GM21360 (cell line): ENCODE measurements at regions not wholly inside any gene's neighbourhood (a gene's known extent, or its start where the extent isn't known, plus 50 kb on each side); places are given as distances from the start of the nearest gene placed in this dataset.
"Not testable (repeated sequence)": the region's sequence is repeated elsewhere in the genome, so short reads cannot be mapped to it uniquely, and the experiment has no call there.

Experiments used
- ATAC-seq: cut with Tn5 transposase; IDR thresholded peaks from one replicate; pipeline ENCODE4 v1.9.1; 2021; ENCODE audit warnings: mild to moderate bottlenecking, moderate library complexity; ENCODE audit not compliant: unreplicated experiment

- no peak for ATAC-seq
Measured at GRCh38 chr13:80835902-80836301, 495.0 kb upstream of the SPRY2 start.

GRCh38 chr13:80830431-80830830 lies 489.5 kb upstream of the SPRY2 start:
- no peak for ATAC-seq

GRCh38 chr13:80828759-80829158 lies 487.8 kb upstream of the SPRY2 start:
- ATAC-seq = no peak

GRCh38 chr13:80825276-80825675 lies 484.4 kb upstream of the SPRY2 start:
- no peak for ATAC-seq

GRCh38 chr13:80824229-80824628 lies 483.3 kb upstream of the SPRY2 start:
- ATAC-seq = no peak

GRCh38 chr13:80823472-80823871 lies 482.5 kb upstream of the SPRY2 start:
- ATAC-seq = no peak

GRCh38 chr13:80821466-80821865 lies 480.5 kb upstream of the SPRY2 start:
- ATAC-seq = no peak

GRCh38 chr13:80817979-80818378 lies 477.1 kb upstream of the SPRY2 start:
- ATAC-seq = no peak

- no peak for ATAC-seq
Measured at GRCh38 chr13:80814541-80814940, 473.6 kb upstream of the SPRY2 start.

GRCh38 chr13:80810294-80810693 lies 469.4 kb upstream of the SPRY2 start:
- not testable (repeated sequence) for ATAC-seq

- no peak for ATAC-seq
Measured at GRCh38 chr13:80802946-80803345, 462.0 kb upstream of the SPRY2 start.

GRCh38 chr13:80798576-80799133 lies 457.7 kb upstream of the SPRY2 start:
- ATAC-seq = no peak

- no peak for ATAC-seq
Measured at GRCh38 chr13:80787604-80788003, 446.7 kb upstream of the SPRY2 start.

- ATAC-seq = no peak
Measured at GRCh38 chr13:80783926-80784565, 443.1 kb upstream of the SPRY2 start.

GRCh38 chr13:80782441-80782840 lies 441.5 kb upstream of the SPRY2 start:
- ATAC-seq = no peak

GRCh38 chr13:80778297-80778696 lies 437.4 kb upstream of the SPRY2 start:
- ATAC-seq = no peak

- no peak for ATAC-seq
Measured at GRCh38 chr13:80757694-80758093, 416.8 kb upstream of the SPRY2 start.

GRCh38 chr13:80755910-80756309 lies 415.0 kb upstream of the SPRY2 start:
- no peak for ATAC-seq

- ATAC-seq = no peak
Measured at GRCh38 chr13:80754441-80754840, 413.5 kb upstream of the SPRY2 start.

- no peak for ATAC-seq
Measured at GRCh38 chr13:80753866-80754265, 412.9 kb upstream of the SPRY2 start.

- no peak for ATAC-seq
Measured at GRCh38 chr13:80751854-80752253, 410.9 kb upstream of the SPRY2 start.

- ATAC-seq = no peak
Measured at GRCh38 chr13:80744147-80744914, 403.4 kb upstream of the SPRY2 start.
